ENCODE measurements at regions not wholly inside any gene's neighbourhood (a gene's known extent, or its start where the extent isn't known, plus 50 kb on each side); places are given as distances from the start of the nearest gene placed in this dataset.
A peak's percentile ranks its signal among the peaks of the same experiment; 100 is the strongest.

GRCh38 chr3:87979527-87979926 lies 79.3 kb downstream of the CGGBP1 start:
- TF ChIP-seq CTCF (conservative IDR thresholded peaks at IDR 0.05; ENCODE audit: control insufficient read depth, insufficient read depth, low read depth, low read length) = no peak
- H3K4me3 ChIP-seq (ENCODE audit: control insufficient read depth, low read depth, low read length) = no peak overlapping the region
- DNase-seq (ENCODE audit: low read depth) = no peak

- H3K4me3 ChIP-seq (ENCODE audit: control insufficient read depth, low read depth, low read length) = no peak overlapping the region
- DNase-seq (ENCODE audit: low read depth) = peak; percentile 0
- no peak for TF ChIP-seq CTCF (conservative IDR thresholded peaks at IDR 0.05; ENCODE audit: control insufficient read depth, insufficient read depth, low read depth, low read length)
Observed at GRCh38 chr3:87977765-87978164, 81.0 kb downstream of the CGGBP1 start.

GRCh38 chr3:87975716-87976115 lies 83.1 kb downstream of the CGGBP1 start:
- no peak overlapping the region for H3K4me3 ChIP-seq (ENCODE audit: control insufficient read depth, low read depth, low read length)
- DNase-seq (ENCODE audit: low read depth) = no peak
- TF ChIP-seq CTCF (conservative IDR thresholded peaks at IDR 0.05; ENCODE audit: control insufficient read depth, insufficient read depth, low read depth, low read length) = no peak

- TF ChIP-seq CTCF (conservative IDR thresholded peaks at IDR 0.05; ENCODE audit: control insufficient read depth, insufficient read depth, low read depth, low read length) = no peak
- no peak overlapping the region for H3K4me3 ChIP-seq (ENCODE audit: control insufficient read depth, low read depth, low read length)
- no peak for DNase-seq (ENCODE audit: low read depth)
Observed at GRCh38 chr3:87973906-87974305, 84.9 kb downstream of the CGGBP1 start.

GRCh38 chr3:87969620-87970019 lies 89.2 kb downstream of the CGGBP1 start:
- no peak for DNase-seq (ENCODE audit: low read depth)
- H3K4me3 ChIP-seq (ENCODE audit: control insufficient read depth, low read depth, low read length) = no peak overlapping the region
- no peak for TF ChIP-seq CTCF (conservative IDR thresholded peaks at IDR 0.05; ENCODE audit: control insufficient read depth, insufficient read depth, low read depth, low read length)

- DNase-seq (ENCODE audit: low read depth) = no peak
- H3K4me3 ChIP-seq (ENCODE audit: control insufficient read depth, low read depth, low read length) = no peak overlapping the region
- no peak for TF ChIP-seq CTCF (conservative IDR thresholded peaks at IDR 0.05; ENCODE audit: control insufficient read depth, insufficient read depth, low read depth, low read length)
Observed at GRCh38 chr3:87968668-87969067, 90.1 kb downstream of the CGGBP1 start.

- no peak for TF ChIP-seq CTCF (conservative IDR thresholded peaks at IDR 0.05; ENCODE audit: control insufficient read depth, insufficient read depth, low read depth, low read length)
- no peak overlapping the region for H3K4me3 ChIP-seq (ENCODE audit: control insufficient read depth, low read depth, low read length)
- no peak for DNase-seq (ENCODE audit: low read depth)
Observed at GRCh38 chr3:87958289-87958688, 100.5 kb downstream of the CGGBP1 start.
